ENCODE measurements at regions not wholly inside any gene's neighbourhood (a gene's known extent, or its start where the extent isn't known, plus 50 kb on each side); places are given as distances from the start of the nearest gene placed in this dataset.
"Not testable (repeated sequence)": the region's sequence is repeated elsewhere in the genome, so short reads cannot be mapped to it uniquely, and the experiment has no call there.

DNA sequence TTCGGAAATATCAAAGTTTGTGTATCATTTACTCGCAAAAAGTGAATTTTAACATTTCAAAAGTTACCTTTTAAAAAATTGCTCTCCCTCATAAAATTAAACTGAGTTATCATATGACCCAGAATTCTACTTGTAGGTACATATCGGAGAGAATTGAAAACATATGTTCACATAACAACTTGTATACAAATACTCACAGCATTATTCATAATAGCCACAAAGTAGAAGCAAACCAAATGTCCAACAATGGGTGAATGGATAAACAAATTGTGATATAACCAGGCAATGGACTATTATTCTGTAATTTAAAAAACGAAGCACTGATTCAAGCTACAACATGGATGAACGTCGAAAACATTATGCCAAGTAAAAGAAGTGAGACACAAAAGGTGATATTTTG, 412.0 kb upstream of the TCF4 start:
- DNase-seq = no peak

DNA sequence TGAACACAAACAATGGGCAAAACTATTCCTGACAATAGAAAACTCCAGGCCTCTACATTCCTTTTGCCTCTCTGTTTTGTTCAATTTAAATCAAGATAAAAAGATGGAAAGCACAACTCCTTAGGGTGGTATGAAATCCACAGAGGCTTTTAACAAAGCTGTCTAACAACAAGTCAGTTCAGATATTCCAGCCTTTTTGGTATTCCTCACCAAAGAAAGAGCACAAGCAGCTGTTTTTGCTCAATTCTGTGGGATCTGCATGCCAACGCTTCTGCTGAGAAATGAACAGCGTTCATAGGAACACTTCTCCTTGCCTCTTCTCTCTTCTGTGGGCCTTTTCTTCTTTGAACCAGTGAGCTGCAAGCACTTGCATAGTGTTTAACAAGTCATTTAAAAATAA, 411.6 kb upstream of the TCF4 start:
- DNase-seq = no peak

DNA sequence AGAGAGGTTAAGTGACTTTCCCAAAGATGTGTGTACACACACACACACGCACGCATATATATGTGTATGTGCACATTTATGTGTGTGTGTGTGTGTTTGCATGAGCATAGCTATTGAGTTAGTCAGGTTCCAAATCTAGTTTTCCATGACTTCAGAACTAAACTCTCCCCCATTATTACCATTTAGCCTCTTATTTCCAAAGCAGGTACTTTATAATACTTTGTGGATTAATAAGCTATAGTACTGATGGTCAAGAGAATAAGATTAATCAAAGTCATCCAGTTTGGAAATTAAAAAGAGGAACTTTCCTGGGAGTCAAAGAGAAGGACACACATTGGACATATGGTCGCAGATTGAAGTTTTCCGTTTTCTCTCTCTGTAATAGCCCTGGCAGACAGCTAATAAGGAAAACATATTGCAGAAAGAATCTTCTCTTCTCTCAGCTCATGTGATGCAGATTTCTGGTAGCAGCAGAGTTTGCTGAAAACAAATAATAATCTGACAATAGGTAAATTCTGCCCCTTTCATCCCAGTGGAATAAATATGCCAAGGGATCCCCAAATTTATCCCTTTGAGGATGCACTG, 410.9 kb upstream of the TCF4 start:
- DNase-seq = no peak

DNA sequence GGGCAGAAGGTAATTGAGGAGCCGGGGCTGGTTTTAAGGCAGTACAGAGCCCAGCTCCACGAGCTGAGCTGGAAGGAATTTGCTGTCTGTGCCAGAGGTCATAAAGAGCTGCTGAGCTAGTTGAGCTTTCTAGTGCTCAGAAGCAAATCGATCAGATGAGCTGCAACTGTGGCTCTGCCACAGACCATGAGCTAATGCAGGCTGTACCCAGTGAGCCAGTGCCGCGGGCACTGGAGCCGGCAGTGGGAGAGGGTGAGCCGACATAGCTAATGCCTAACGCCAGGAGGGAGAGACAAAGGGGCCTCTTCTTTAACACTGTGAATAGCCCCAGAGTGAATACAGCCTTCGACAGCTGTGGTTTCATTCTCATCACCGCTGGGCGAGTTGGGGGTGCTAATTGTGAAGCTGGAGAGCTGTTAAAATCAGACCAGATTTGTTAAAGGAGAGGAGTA, 410.1 kb upstream of the TCF4 start:
- no peak for DNase-seq

DNA sequence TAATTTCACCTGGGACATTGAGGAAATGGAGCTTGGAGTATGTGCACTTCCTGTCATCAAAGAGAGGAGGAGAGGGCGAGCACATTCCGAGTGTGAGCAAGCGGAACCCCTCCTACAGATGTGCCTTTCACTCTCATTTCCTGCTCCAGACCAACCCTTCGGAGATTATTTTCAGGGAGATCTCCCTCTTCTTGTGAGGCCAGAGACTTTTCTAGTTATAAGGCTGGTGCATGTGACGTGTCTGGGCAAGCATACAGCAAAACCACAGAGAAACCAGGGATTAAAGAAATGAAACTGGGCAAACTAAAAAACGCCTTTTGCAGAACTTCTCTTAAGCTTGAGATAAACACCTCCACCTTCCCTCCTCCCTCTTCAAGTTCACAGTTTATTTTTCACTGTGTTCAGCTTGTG, 409.2 kb upstream of the TCF4 start:
- no peak for DNase-seq

DNA sequence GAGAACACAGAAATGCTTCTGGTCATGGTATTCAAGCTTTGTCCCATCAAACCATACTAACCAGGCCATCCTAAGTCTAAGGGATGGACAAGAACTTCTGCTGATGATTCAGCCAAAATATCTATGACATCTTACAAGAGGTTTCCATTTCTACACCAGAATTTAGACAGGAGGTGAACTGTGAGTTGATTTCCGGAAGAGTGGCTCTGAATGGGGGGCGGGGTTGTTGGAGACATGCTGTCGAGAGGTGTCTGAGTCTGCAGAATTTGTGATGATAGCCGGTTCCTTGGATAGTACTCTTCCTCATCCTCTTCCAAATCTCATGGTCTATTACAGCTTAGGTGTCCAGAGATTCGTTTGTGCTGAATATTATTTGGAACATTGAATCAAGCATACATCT, 408.7 kb upstream of the TCF4 start:
- no peak for DNase-seq

DNA sequence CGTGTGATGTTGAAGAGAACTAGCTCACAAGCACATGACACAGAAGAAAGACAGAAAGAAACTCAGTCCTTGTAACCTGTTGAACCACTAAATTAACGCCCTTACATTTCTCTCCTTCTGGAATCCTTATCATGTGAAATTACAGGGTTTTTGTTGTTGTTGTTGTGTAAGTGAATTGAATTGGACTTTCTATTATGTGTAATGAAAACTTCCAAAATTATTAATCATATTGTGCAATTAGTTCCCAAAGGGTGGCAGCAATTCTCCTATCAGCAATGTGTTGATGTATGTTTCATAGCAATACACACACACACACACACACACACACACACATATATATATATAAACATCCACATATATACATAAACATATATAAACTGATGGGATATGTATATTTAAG, 402.2 kb upstream of the TCF4 start:
- no peak for DNase-seq

DNA sequence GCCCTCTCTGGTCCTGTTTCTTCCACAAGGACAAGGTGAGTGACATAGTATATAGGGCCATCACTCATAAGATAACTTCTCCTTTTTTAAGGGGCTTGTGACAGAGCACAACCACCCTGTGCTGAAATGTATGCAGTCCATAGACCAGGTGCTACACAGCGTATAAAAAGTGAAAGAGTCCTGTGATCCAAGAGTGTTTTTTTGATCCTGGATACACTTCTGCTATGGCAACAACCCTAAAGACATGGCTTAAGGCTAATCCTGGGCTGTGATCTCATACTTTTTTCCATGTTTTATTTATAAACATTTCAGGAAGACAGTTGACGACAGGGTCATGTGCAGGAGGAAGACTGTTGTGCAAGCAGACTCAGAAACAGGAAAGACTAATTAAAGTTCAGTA, 400.5 kb upstream of the TCF4 start:
- DNase-seq = no peak

DNA sequence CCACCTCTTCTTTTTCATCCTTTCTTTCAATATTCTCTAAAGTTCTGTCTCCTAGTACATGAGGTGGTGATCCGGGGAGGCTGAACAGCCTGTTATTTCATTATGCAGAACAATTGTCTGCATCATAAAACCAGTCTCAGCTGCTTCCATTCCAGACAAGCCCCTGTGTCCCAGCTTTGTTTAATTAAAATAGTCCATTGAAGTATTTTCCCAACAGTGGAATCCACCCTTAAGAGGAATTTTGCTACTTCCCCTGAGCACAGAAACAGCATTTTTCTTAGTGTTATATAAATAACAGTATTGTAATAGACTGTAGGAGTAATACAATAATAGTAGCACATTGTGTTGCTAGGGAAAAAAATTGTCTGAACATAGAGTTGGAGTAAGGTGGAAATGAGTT, 395.4 kb upstream of the TCF4 start:
- no peak for DNase-seq

DNA sequence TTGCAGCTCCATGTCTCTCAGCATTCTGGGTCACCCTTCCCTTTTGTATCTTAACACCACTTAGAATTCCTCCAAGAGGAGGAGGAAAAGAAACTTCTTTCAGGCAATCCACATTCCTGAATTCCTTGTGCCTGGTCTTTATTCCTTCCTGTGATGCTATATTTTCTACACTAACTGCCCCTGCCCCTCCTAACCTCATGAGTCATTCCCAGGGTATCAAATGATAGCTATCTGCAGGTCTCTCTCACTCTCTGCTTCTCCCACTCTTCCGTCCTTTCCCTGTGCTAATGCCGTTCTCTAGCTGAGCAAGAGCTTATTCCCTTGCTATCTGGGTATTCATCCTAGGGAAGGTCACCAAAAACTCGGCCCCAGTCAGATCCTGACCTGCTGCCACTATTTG, 395.0 kb upstream of the TCF4 start:
- DNase-seq = no peak

DNA sequence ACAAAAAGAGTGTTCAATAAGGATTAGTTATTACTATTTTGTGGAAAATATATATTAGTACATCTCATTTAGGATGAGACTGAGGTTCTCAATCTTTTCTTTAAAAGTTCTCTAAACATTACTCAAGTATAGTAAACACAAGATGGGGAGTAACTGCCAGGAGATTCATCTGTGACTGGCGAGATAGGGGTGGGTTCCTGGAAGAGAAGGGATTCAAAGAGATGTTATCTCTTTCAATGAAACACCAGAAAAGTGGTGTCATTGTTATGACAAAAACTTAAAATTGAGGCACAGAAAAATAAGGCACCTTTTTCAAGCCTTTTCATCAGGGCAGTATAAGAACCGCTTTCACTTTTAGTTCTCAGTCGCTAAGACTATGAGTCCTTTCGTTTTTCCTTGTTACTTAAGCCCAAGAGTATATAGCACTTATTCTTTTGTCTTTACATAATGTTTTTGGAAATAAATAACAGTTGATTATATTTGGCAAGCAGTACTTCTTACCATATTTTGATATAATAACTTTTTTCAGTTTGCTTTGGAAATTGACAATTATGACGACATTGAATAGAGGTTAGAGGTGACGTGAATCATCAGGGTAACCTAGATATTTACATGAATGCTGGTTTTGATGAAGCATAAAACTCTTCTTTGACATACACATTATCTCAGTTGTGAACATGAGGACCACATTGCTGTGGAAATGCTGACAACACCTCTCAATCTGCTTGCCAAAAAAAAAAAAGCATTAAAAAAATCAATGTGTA, 393.9 kb upstream of the TCF4 start:
- DNase-seq = no peak

DNA sequence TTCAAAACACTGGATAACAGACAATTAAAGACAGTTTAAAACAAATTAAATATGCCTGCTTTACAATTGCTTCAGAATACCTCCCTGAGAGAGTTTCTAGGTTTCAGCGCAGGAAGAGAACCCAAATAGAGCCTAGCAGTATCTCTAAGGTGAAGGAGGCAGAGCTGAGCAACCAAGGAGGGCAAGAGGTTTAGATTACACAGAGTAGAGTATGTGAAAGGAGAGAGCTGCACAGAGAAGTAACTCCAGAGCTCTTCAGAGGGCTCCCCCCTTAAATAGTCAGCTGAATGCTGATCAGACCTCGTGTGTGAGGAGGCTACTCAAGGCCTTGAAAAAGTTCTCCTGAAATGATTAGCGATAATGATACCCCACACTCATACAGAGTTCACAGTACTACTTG, 386.5 kb upstream of the TCF4 start:
- DNase-seq = no peak

DNA sequence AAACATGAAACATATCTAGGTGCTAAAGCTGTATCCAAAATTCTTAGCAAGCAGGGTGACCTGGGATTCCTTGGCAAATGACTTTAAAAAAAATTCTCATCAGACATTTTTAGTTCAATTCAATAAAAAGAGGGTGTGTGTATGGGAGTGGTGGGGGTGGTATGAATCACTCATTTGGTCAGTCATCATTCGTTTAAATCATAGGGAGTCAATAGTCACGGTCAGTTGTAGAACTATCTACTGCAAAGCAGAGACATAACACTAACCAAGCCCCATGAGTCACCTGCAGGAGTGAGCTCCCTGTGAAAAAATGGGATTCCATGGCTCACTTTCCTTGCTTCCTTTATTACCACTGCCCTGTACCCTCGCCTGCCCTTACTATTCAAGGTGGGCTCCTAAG, 380.6 kb upstream of the TCF4 start:
- DNase-seq = no peak

DNA sequence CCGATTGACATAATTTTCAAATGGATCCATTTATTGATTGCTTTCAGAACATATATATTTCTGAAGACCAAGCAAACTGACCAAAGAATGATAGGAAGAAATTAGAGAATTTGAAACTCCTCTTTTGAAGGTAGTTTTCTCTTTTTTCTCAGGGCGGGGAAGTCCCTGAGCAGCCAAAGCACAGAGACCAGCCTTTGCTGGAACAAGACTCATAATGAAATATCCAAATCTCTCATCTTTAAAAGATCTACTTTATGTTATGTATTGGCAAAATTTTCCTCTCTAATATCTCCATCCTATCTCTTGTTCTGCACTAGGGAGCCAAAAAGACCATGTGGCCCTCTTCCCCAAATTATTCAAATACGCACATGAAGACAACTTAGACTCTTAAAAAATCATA, 379.0 kb upstream of the TCF4 start:
- DNase-seq = no peak

DNA sequence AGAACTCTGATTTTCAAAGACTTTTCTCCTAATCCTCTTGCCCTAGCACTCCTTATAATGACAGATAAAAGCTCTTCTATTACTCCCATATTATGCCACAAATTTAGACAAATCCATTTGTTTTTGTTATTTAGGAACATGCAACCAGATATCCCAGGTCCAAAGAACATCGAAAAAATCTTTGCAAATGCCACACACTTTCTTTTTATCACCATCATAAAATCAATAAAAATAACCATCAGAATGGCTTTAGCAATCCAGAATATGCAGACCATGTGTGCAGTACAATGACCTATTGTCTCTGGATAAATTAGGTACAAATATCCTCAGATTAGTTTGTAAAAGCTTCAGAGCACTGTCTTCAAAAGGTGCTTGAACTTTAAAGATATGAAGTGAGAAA, 376.2 kb upstream of the TCF4 start:
- DNase-seq = no peak

DNA sequence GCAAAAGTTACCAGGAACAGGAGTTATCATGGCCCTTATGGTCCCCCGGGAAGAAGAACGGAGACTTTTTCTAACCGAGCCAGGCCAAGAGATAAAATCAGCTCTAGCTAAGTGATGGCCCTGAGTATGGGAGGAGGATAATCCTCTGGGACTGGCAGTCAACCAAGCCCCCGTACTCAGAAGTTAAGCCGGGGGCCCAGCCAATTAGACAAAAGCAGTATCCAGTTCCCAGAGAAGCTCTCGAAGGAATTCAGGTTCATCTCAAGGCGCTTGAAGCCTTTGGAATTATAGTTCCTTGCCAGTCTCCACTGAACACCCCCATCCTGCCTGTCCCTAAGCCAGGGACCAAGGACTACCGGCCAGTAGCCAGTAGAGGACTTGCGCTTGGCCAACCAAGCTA, 365.3 kb upstream of the TCF4 start:
- DNase-seq = no peak

DNA sequence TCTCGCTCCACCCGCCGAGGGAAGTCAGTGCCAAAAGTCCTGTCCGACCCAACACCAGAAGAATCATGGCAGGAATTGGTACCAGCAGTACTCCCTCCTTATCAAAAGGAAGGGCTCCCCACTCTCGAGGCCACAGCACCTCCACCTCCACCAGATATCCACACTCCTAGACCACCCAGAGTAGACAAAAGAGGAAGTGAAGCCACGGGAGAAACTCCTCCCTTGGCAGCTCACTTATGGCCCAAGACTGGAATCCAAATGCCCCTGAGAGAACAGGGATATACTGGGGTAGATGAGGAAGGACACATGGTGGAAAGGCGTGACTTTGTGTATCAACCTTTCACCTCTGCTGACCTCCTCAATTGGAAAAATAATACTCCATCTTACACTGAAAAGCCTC, 363.7 kb upstream of the TCF4 start:
- not testable (repeated sequence) for DNase-seq

DNA sequence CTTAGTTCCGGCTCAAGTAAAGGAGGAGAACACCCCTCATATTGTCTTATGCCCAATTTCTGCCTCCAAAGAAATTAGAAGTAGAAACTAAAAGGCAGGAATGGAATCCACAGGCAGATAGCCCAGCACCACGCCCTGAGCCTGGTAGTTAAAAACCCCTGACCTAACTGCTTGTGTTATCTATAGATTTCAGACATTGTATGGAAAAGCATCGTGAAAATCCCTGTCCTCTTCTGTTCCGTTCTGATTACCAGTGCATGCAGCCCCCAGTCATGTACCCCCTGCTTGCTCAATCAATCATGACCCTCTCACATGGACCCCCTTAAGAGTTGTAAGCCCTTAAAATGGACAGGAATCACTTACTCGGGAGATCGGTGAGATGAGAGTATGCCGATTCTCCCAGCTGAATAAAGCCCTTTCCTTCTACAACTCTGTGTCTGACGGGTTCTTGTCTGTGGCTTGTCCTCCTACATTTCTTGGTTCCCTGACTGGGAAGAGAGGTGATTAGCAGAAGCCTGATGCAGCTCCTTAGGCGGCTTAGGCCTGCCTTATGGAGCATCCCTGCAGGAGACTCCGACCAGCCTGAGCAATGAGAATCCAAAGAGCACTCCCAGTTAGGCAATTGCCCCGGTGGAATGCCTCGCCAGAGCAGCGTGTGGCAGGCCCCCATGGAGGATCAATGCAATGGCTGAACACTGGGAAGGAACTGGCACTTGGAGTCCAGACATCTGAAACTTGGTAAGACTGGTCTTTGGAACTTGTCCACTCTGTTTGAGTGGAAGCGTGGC, 362.6 kb upstream of the TCF4 start:
- DNase-seq = no peak

DNA sequence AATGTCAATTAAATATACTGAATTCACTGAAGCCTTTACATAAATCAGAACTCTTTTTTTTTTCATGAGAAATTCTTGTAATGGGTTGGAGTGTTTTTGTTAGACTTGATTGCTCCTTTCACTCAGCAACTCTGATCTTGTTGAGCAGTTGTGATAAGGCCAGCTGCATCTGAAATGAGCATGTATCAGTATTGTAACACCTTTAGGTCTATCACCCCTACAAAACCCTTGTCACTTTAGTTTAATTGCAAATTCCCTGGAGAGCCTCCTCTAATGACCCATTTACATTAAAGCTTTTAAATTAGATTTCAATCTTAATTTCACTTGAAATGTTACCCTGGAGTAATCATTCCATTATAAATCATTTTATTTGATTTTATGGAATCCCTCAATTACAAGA, 346.8 kb upstream of the TCF4 start:
- no peak for DNase-seq

DNA sequence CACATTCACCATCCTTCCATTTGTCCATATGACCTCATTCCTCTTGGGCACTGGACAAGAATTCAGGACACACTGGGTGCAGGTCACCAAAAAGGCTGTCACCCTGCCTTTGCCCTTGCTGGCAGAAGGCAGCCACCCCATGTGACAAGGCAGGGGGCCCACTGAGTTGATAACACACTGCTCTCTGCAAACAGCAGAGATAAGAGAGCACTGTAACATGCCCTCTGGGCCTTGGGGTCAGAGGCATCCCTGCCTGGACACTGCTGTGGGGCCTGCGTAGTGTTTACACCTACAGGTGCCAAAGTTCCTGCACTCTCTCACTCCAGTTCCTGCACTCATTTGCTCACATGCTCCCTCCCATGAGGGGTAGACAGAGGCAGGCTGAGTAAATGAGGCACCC, 344.7 kb upstream of the TCF4 start:
- no peak for DNase-seq

DNA sequence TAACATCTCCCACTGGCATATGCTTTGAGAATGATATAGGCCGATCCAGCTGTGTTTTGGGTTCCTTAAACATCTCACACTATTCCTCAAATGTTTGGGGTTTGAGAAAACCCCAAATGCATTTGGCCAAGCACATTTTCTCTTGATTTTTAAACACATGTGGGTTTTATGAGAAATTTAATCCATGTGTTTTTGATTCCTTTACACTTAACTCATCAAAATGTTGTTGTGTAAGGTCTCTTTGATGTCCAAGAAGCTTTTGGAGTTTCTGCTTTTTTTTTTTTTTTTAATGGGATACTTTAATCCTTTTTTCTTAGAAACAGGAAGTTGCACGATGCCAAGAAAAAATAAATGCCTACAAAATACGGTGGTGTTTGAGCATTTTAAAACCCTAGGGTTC, 339.8 kb upstream of the TCF4 start:
- no peak for DNase-seq

DNA sequence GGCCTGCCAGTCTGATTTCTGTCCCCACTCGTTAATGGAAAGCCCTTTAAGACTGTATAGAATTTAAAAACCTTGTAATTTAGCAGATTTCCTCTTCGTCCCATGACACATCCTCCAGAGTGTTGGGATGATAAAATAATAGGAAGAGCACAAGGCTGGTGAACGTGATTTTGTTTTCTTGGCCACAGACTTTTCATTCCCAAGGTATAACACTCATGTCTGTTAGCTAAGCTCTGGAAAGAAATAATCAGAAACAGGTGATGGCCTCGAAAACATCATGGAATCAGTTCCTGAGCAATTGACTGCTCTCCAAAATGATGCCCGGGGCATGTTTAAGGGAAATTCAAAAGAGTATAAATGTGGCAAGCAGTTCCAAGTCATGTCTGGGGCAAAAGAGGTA, 337.8 kb upstream of the TCF4 start:
- DNase-seq = no peak

DNA sequence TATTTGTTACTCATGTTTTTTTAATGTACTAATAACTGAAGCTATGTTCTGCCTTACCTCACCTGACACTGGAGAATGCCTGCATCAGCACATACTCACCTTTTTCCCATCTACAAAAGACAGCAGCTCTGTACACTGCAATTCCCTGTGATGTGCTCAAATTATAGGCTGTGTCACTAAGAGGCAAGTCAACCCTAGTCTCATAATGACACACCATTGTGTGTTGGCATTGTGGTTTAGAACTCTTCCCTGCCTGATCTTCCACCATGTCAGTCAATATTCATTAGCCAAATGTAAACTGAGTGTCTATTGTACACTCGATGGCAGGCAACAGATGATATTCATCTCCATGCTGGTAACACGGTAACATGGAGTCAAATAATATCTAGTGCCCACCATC, 332.1 kb upstream of the TCF4 start:
- DNase-seq = no peak

DNA sequence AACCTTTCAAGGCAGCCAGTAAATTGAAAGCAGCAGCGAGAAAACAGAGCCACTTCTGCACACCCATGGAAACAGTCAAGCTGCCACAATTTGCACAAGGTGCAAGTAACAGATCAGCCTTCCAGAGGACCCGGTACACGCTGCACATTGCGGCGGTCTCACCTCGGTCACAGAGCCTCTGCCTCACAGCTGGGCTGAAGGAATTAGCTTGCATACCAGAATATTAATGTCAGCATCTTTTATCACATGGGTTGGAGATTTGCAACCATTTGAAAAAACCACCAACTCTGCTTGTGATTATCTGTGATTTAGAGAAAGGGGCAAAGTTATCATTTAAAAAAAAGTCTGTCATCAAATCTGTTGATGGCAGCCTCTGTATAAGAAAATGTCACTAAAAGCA, 330.5 kb upstream of the TCF4 start:
- no peak for DNase-seq

Measured in NCI-H187 (cell line).